ENCODE measurements at regions not wholly inside any gene's neighbourhood (a gene's known extent, or its start where the extent isn't known, plus 50 kb on each side); places are given as distances from the start of the nearest gene placed in this dataset.

DNA sequence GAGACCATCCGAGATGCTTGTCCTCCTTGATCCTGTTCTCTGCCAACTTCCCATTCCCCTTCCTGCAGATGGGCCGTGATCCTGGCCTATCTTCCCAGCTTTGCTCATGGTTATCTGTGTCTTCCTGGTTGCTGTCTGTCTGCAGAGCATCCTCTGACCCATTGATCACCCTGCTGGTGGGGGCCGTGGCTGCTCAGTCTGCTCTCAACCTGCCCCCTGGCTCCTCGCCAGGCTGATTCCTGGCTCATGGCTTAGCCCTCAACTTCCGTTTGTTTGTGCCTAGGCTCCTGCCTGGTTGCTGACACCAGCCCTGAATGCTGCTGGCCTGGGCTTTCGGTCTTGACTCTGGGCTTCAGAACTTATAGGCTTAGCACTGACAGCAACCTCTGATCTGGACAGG, 67.1 kb upstream of the SMIM15 start:
- TF ChIP-seq EZH2 (IDR thresholded peaks at IDR 0.05; ENCODE audit: low read length, unreplicated experiment), result no peak
- TF ChIP-seq, protein P1, sequence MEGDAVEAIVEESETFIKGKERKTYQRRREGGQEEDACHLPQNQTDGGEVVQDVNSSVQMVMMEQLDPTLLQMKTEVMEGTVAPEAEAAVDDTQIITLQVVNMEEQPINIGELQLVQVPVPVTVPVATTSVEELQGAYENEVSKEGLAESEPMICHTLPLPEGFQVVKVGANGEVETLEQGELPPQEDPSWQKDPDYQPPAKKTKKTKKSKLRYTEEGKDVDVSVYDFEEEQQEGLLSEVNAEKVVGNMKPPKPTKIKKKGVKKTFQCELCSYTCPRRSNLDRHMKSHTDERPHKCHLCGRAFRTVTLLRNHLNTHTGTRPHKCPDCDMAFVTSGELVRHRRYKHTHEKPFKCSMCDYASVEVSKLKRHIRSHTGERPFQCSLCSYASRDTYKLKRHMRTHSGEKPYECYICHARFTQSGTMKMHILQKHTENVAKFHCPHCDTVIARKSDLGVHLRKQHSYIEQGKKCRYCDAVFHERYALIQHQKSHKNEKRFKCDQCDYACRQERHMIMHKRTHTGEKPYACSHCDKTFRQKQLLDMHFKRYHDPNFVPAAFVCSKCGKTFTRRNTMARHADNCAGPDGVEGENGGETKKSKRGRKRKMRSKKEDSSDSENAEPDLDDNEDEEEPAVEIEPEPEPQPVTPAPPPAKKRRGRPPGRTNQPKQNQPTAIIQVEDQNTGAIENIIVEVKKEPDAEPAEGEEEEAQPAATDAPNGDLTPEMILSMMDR (conservative IDR thresholded peaks at IDR 0.05; ENCODE audit: low read depth, low read length), result no peak
